ENCODE measurements at regions not wholly inside any gene's neighbourhood (a gene's known extent, or its start where the extent isn't known, plus 50 kb on each side); places are given as distances from the start of the nearest gene placed in this dataset.
"Not testable (repeated sequence)": the region's sequence is repeated elsewhere in the genome, so short reads cannot be mapped to it uniquely, and the experiment has no call there.

GRCh38 chr1:120272242-120272641 is 95.9 kb upstream of the SEC22B start:
- H3K4me3 ChIP-seq (replicated peaks in 1 of 3; ENCODE audit: insufficient read depth in 1 of 3, low read depth in 1 of 3, low read length in 3 of 3); H3K4me2 ChIP-seq (ENCODE audit: insufficient read depth, low read length); dilution Hi-C loops (cut with MboI; ENCODE audit: extremely low pct_ligation_motif_present, low sequenced_read_pairs); H3K27ac ChIP-seq (ENCODE audit: insufficient read depth, low read depth, low read length); DNase-seq (ENCODE audit: low read depth, low spot score); H3K9me3 ChIP-seq (replicated peaks; ENCODE audit: control insufficient read depth, insufficient read depth, low read length); H3K36me3 ChIP-seq (ENCODE audit: control insufficient read depth in 2 of 2, extremely low read depth in 1 of 2, insufficient read depth in 2 of 2, low read length in 2 of 2); BruUV-seq (replicated peaks); CTCF ChIA-PET; H3K79me2 ChIP-seq (ENCODE audit: control insufficient read depth, insufficient read depth, low read length); H4K20me1 ChIP-seq (replicated peaks; ENCODE audit: control insufficient read depth, extremely low read depth, insufficient read depth, low read length); H3K9ac ChIP-seq (replicated peaks; ENCODE audit: extremely low read depth, insufficient read depth, low read length); H3K27me3 ChIP-seq (ENCODE audit: control insufficient read depth in 2 of 2, insufficient read depth in 2 of 2, low read length in 2 of 2); POLR2A ChIA-PET; H2AFZ ChIP-seq (ENCODE audit: low read depth, low read length); H3K4me1 ChIP-seq (ENCODE audit: control insufficient read depth, extremely low read depth, insufficient read depth, low read length); FAIRE-seq; intact Hi-C loops (cut with micrococcal nuclease); H3K9me1 ChIP-seq (replicated peaks; ENCODE audit: control insufficient read depth, extremely low read depth, insufficient read depth, low read length): not testable (repeated sequence)

- H3K79me2 ChIP-seq (ENCODE audit: control insufficient read depth, insufficient read depth, low read length); dilution Hi-C loops (cut with MboI; ENCODE audit: extremely low pct_ligation_motif_present, low sequenced_read_pairs); BruUV-seq (replicated peaks); H2AFZ ChIP-seq (ENCODE audit: low read depth, low read length); POLR2A ChIA-PET; H3K27me3 ChIP-seq (ENCODE audit: control insufficient read depth in 2 of 2, insufficient read depth in 2 of 2, low read length in 2 of 2); H3K9me3 ChIP-seq (replicated peaks; ENCODE audit: control insufficient read depth, insufficient read depth, low read length); FAIRE-seq; H3K36me3 ChIP-seq (ENCODE audit: control insufficient read depth in 2 of 2, extremely low read depth in 1 of 2, insufficient read depth in 2 of 2, low read length in 2 of 2); H3K27ac ChIP-seq (ENCODE audit: insufficient read depth, low read depth, low read length); H3K9me1 ChIP-seq (replicated peaks; ENCODE audit: control insufficient read depth, extremely low read depth, insufficient read depth, low read length); H3K4me1 ChIP-seq (ENCODE audit: control insufficient read depth, extremely low read depth, insufficient read depth, low read length); intact Hi-C loops (cut with micrococcal nuclease); H3K9ac ChIP-seq (replicated peaks; ENCODE audit: extremely low read depth, insufficient read depth, low read length); CTCF ChIA-PET; DNase-seq (ENCODE audit: low read depth, low spot score); H4K20me1 ChIP-seq (replicated peaks; ENCODE audit: control insufficient read depth, extremely low read depth, insufficient read depth, low read length); H3K4me2 ChIP-seq (ENCODE audit: insufficient read depth, low read length); H3K4me3 ChIP-seq (replicated peaks in 1 of 3; ENCODE audit: insufficient read depth in 1 of 3, low read depth in 1 of 3, low read length in 3 of 3): not testable (repeated sequence)
Measured at GRCh38 chr1:120271561-120272221, 95.4 kb upstream of the SEC22B start.

GRCh38 chr1:120267894-120268551 is 91.7 kb upstream of the SEC22B start:
- BruUV-seq (replicated peaks); H3K27me3 ChIP-seq (ENCODE audit: control insufficient read depth in 2 of 2, insufficient read depth in 2 of 2, low read length in 2 of 2); H2AFZ ChIP-seq (ENCODE audit: low read depth, low read length); dilution Hi-C loops (cut with MboI; ENCODE audit: extremely low pct_ligation_motif_present, low sequenced_read_pairs); H3K4me2 ChIP-seq (ENCODE audit: insufficient read depth, low read length); H3K9me1 ChIP-seq (replicated peaks; ENCODE audit: control insufficient read depth, extremely low read depth, insufficient read depth, low read length); POLR2A ChIA-PET; H3K79me2 ChIP-seq (ENCODE audit: control insufficient read depth, insufficient read depth, low read length); H3K4me3 ChIP-seq (replicated peaks in 1 of 3; ENCODE audit: insufficient read depth in 1 of 3, low read depth in 1 of 3, low read length in 3 of 3); H3K9me3 ChIP-seq (replicated peaks; ENCODE audit: control insufficient read depth, insufficient read depth, low read length); H3K4me1 ChIP-seq (ENCODE audit: control insufficient read depth, extremely low read depth, insufficient read depth, low read length); H3K36me3 ChIP-seq (ENCODE audit: control insufficient read depth in 2 of 2, extremely low read depth in 1 of 2, insufficient read depth in 2 of 2, low read length in 2 of 2); CTCF ChIA-PET; DNase-seq (ENCODE audit: low read depth, low spot score); H3K9ac ChIP-seq (replicated peaks; ENCODE audit: extremely low read depth, insufficient read depth, low read length); intact Hi-C loops (cut with micrococcal nuclease); FAIRE-seq; H4K20me1 ChIP-seq (replicated peaks; ENCODE audit: control insufficient read depth, extremely low read depth, insufficient read depth, low read length); H3K27ac ChIP-seq (ENCODE audit: insufficient read depth, low read depth, low read length): not testable (repeated sequence)

- FAIRE-seq; H3K79me2 ChIP-seq (ENCODE audit: control insufficient read depth, insufficient read depth, low read length); H3K4me1 ChIP-seq (ENCODE audit: control insufficient read depth, extremely low read depth, insufficient read depth, low read length); H3K27me3 ChIP-seq (ENCODE audit: control insufficient read depth in 2 of 2, insufficient read depth in 2 of 2, low read length in 2 of 2); H3K9me1 ChIP-seq (replicated peaks; ENCODE audit: control insufficient read depth, extremely low read depth, insufficient read depth, low read length); intact Hi-C loops (cut with micrococcal nuclease); CTCF ChIA-PET; DNase-seq (ENCODE audit: low read depth, low spot score); H3K36me3 ChIP-seq (ENCODE audit: control insufficient read depth in 2 of 2, extremely low read depth in 1 of 2, insufficient read depth in 2 of 2, low read length in 2 of 2); H4K20me1 ChIP-seq (replicated peaks; ENCODE audit: control insufficient read depth, extremely low read depth, insufficient read depth, low read length); POLR2A ChIA-PET; H3K4me2 ChIP-seq (ENCODE audit: insufficient read depth, low read length); BruUV-seq (replicated peaks); H3K27ac ChIP-seq (ENCODE audit: insufficient read depth, low read depth, low read length); dilution Hi-C loops (cut with MboI; ENCODE audit: extremely low pct_ligation_motif_present, low sequenced_read_pairs); H3K9me3 ChIP-seq (replicated peaks; ENCODE audit: control insufficient read depth, insufficient read depth, low read length); H3K9ac ChIP-seq (replicated peaks; ENCODE audit: extremely low read depth, insufficient read depth, low read length); H2AFZ ChIP-seq (ENCODE audit: low read depth, low read length); H3K4me3 ChIP-seq (replicated peaks in 1 of 3; ENCODE audit: insufficient read depth in 1 of 3, low read depth in 1 of 3, low read length in 3 of 3): not testable (repeated sequence)
Measured at GRCh38 chr1:120264564-120264963, 88.2 kb upstream of the SEC22B start.
